ENCODE measurements at regions not wholly inside any gene's neighbourhood (a gene's known extent, or its start where the extent isn't known, plus 50 kb on each side); places are given as distances from the start of the nearest gene placed in this dataset.

DNA sequence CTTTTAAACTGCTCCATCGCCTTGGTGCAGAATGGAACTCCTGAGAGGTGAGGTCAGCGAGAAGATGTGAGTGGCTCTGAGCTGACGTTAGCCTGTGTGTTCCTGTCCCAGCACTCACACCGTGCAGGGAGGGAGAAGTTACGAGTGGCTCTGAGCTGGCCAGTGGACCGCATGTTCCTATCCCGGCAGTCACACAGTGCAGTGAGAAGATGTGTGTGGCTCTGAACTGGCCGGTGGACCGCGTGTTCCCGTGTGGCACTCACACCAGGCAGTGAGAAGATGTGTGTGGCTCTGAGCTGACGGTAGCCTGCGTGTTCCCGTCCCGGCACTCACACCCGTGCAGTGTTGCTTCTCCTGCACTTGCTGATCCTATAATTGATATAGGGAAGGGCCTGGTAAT, 59.9 kb downstream of the VCPKMT start (continued):
- no peak for TF ChIP-seq BRCA1 (IDR thresholded peaks at IDR 0.05; ENCODE audit: low read depth, low read length)
- TF ChIP-seq, protein P1, sequence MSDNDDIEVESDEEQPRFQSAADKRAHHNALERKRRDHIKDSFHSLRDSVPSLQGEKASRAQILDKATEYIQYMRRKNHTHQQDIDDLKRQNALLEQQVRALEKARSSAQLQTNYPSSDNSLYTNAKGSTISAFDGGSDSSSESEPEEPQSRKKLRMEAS (IDR thresholded peaks at IDR 0.05) = no peak
- TF ChIP-seq, protein P2, sequence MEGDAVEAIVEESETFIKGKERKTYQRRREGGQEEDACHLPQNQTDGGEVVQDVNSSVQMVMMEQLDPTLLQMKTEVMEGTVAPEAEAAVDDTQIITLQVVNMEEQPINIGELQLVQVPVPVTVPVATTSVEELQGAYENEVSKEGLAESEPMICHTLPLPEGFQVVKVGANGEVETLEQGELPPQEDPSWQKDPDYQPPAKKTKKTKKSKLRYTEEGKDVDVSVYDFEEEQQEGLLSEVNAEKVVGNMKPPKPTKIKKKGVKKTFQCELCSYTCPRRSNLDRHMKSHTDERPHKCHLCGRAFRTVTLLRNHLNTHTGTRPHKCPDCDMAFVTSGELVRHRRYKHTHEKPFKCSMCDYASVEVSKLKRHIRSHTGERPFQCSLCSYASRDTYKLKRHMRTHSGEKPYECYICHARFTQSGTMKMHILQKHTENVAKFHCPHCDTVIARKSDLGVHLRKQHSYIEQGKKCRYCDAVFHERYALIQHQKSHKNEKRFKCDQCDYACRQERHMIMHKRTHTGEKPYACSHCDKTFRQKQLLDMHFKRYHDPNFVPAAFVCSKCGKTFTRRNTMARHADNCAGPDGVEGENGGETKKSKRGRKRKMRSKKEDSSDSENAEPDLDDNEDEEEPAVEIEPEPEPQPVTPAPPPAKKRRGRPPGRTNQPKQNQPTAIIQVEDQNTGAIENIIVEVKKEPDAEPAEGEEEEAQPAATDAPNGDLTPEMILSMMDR (IDR thresholded peaks at IDR 0.05; ENCODE audit: control extremely low read depth in 1 of 3, insufficient read depth in 1 of 3, low read depth in 1 of 3, low read length in 3 of 3) = no peak
- TF ChIP-seq SRF (IDR thresholded peaks at IDR 0.05; ENCODE audit: low read depth, low read length) = no peak
- TF ChIP-seq CBX5 (IDR thresholded peaks at IDR 0.05; ENCODE audit: low read depth, low read length) = no peak
- TF ChIP-seq TAF1 (IDR thresholded peaks at IDR 0.05; ENCODE audit: low read depth, low read length) = no peak
- TF ChIP-seq BACH1 (IDR thresholded peaks at IDR 0.05; ENCODE audit: low read length) = no peak

All from H1 (cell line).